ENCODE measurements at regions not wholly inside any gene's neighbourhood (a gene's known extent, or its start where the extent isn't known, plus 50 kb on each side); places are given as distances from the start of the nearest gene placed in this dataset.

DNA sequence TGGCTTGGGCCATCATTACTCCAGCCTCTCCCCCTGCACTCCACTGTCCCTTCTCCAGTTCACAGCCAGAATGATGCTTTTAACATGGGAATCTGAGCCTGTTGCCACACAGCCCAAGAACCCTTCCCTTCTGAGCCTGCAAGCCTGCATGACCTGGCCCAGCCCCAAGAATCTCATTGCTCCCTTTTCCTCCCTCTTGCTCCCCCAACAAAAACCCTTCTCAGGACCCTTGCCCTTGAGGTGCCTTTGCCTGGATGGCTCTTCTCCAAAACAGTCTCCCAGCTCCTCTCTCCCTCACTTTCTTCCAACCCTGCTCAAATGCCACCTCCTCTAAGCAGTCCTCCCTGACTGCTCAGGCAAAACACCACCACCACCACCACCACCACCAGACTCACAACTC lies 157.2 kb downstream of the ANKRD60 start:
- Mint-ChIP-seq H3K4me1 (ENCODE audit: low read depth) (peaks cover 12% of the 10 kb centered on the region), H3K36me3 (ENCODE audit: low read depth) (no peaks in the 10 kb centered on the region), H3K9me3 (ENCODE audit: low read depth) (no peaks in the 10 kb centered on the region), H3K27ac (ENCODE audit: unreplicated experiment) (no peak overlapping the region), H3K4me3 (ENCODE audit: unreplicated experiment) (no peak overlapping the region), H3K27me3 (ENCODE audit: low read depth) (peaks cover 11% of the 10 kb centered on the region)
- TF ChIP-seq, protein P1, sequence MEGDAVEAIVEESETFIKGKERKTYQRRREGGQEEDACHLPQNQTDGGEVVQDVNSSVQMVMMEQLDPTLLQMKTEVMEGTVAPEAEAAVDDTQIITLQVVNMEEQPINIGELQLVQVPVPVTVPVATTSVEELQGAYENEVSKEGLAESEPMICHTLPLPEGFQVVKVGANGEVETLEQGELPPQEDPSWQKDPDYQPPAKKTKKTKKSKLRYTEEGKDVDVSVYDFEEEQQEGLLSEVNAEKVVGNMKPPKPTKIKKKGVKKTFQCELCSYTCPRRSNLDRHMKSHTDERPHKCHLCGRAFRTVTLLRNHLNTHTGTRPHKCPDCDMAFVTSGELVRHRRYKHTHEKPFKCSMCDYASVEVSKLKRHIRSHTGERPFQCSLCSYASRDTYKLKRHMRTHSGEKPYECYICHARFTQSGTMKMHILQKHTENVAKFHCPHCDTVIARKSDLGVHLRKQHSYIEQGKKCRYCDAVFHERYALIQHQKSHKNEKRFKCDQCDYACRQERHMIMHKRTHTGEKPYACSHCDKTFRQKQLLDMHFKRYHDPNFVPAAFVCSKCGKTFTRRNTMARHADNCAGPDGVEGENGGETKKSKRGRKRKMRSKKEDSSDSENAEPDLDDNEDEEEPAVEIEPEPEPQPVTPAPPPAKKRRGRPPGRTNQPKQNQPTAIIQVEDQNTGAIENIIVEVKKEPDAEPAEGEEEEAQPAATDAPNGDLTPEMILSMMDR (IDR thresholded peaks at IDR 0.05): no peak
- DNase-seq (ENCODE audit: low spot score): no peak

DNA sequence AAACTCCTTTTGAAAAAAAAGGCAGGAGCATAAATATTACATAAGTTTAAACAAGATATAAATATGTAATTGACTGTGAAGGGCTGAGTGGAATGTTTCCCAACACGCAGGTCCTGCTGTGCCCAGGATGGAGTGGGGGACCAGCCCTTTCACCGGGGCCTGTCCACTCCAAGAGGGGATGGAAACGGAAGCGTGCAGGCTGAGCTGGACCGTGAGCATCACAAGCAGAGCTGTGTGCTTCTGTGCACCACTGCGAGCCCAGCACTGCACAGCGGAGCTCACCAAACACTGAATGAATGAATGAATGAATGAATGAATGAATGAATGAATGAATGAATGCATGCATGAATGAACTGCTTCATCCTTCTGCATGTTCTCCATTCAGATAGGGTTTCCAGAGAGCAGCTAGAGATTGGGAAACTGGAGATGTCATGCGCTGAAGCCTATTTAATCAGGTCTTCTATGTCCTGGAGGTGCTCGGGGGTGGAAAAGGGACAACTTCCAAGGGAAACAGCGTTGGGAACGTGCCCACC lies 157.7 kb downstream of the ANKRD60 start:
- H3K27ac Mint-ChIP-seq (ENCODE audit: unreplicated experiment): no peak overlapping the region
- no peak for DNase-seq (ENCODE audit: low spot score)
- TF ChIP-seq, protein P1 (IDR thresholded peaks at IDR 0.05): no peak
- no peaks in the 10 kb centered on the region for H3K36me3 Mint-ChIP-seq (ENCODE audit: low read depth)
- H3K27me3 Mint-ChIP-seq (ENCODE audit: low read depth): peaks cover 11% of the 10 kb centered on the region
- H3K4me3 Mint-ChIP-seq (ENCODE audit: unreplicated experiment): no peak overlapping the region
- H3K4me1 Mint-ChIP-seq (ENCODE audit: low read depth): peaks cover 12% of the 10 kb centered on the region
- H3K9me3 Mint-ChIP-seq (ENCODE audit: low read depth): no peaks in the 10 kb centered on the region

DNA sequence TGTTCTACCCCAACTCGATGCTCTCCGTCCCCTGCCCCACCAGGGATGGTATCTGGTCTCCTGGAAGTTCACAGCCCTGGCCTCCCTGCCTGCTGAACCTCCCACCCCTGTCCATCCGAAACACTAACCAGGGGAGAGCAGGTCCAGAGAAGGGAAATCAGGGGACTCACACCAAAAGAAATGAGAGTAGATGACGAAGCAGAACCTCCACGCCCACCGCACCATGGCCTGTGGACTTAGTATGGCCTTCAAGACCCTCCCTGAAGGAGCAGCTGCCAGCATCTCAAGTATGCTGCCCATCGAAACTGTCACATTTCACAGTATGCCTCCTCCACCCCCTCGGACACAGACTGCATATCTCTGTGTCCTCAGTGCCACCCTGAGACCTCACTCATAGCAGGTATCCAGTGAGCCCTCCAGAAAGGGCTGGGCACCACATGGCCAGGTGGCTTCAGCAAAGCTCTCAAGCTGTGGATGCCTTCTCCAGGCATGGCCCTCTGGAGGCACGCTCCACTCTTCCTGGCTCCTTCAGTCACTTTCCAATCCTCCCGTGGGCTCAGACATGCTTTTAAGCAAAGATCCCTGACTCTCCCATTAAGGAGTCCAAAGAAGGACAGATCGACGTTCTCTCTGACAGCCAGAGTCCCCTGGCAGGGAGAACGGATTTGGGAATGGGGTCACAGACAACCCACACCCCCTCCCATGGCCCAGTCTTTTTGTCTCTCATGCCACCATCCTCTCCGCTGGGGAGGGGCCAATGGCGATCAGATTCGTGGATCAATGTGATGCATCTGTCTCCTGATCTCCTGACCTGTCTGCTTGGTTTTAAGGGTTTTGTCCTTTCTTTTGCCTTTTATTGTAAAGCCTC lies 158.4 kb downstream of the ANKRD60 start:
- Mint-ChIP-seq H3K9me3 (ENCODE audit: low read depth) (no peaks in the 10 kb centered on the region), H3K27me3 (ENCODE audit: low read depth) (peaks cover 11% of the 10 kb centered on the region), H3K4me1 (ENCODE audit: low read depth) (peaks cover 12% of the 10 kb centered on the region), H3K36me3 (ENCODE audit: low read depth) (no peaks in the 10 kb centered on the region), H3K27ac (ENCODE audit: unreplicated experiment) (no peak overlapping the region), H3K4me3 (ENCODE audit: unreplicated experiment) (no peak overlapping the region)
- TF ChIP-seq, protein P1 (IDR thresholded peaks at IDR 0.05): no peak
- DNase-seq (ENCODE audit: low spot score): no peak

DNA sequence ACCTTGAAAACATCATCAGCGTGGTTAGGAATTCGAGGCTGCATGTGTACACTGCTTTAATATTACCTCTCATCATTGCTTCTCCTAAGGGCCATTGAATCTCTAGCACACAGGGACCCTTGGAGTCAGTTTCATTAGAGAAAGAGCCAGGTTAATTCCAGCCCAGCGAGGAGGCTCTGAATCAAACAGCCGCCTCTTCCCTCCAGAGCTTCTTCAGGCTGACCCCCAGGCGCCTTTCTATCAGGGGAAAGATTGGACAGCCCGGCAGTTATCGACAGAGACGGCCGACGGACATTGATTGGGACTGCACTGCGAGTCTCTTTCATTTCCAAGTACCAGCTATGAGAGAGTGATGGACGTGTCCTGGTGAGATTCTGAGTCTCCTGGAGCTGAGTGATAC lies 159.2 kb downstream of the ANKRD60 start:
- TF ChIP-seq, protein P1 (IDR thresholded peaks at IDR 0.05): no peak
- H3K9me3 Mint-ChIP-seq (ENCODE audit: low read depth): no peaks in the 10 kb centered on the region
- H3K36me3 Mint-ChIP-seq (ENCODE audit: low read depth): no peaks in the 10 kb centered on the region
- DNase-seq (ENCODE audit: low spot score): no peak
- peaks cover 11% of the 10 kb centered on the region for H3K27me3 Mint-ChIP-seq (ENCODE audit: low read depth)
- peaks cover 4% of the 10 kb centered on the region for H3K4me1 Mint-ChIP-seq (ENCODE audit: low read depth)
- no peak overlapping the region for H3K4me3 Mint-ChIP-seq (ENCODE audit: unreplicated experiment)
- H3K27ac Mint-ChIP-seq (ENCODE audit: unreplicated experiment): no peak overlapping the region

DNA sequence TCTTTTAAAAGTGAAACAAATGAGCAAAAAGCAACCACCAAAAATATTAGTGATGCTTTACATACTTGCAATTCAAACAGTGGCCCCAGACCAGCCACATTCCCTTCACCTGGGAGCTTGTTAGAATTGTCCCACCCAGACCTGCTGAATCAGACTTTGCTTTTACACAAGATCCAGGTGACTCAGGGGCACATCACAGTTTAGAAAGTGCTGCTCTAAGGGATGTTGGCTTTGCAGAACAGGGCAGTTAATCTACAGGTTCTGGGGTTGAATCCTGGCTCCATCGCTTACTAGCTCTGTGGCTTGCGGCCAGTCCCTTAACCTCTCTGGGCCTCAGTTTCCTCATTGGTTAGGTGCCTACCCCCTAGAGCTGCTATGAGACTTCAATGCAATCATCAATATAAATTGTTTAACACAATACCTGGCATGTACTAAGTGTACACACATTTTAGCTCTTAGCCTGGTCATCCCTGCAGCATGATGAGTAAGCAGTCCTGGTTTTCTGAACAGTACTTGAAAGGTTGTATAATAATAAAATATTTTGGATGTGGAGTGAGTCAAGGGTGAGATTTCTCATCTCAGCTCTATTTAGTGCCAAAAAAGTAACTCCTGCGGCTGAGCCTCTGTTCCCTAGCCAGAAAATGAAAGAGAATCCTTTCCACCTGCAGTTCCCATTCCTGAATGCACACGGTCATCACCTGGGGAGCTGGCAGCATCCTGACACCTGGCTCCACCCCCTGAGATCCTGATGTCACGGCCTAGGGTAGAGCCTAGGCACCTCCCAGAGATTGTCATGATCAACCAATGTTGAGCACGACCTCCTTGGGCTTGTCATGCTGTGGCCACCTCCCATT lies 162.7 kb downstream of the ANKRD60 start:
- Mint-ChIP-seq H3K27me3 (ENCODE audit: low read depth) (peaks cover 11% of the 10 kb centered on the region), H3K36me3 (ENCODE audit: low read depth) (peaks cover 1% of the 10 kb centered on the region), H3K4me1 (ENCODE audit: low read depth) (no peaks in the 10 kb centered on the region), H3K9me3 (ENCODE audit: low read depth) (peaks cover 12% of the 10 kb centered on the region), H3K27ac (ENCODE audit: unreplicated experiment) (no peak overlapping the region), H3K4me3 (ENCODE audit: unreplicated experiment) (no peak overlapping the region)
- no peak for DNase-seq (ENCODE audit: low spot score)
- TF ChIP-seq, protein P1 (IDR thresholded peaks at IDR 0.05): no peak

All from chondrocyte (in vitro differentiated cells).